ENCODE measurements at regions not wholly inside any gene's neighbourhood (a gene's known extent, or its start where the extent isn't known, plus 50 kb on each side); places are given as distances from the start of the nearest gene placed in this dataset.

- TF ChIP-seq CTCF (IDR thresholded peaks at IDR 0.05; ENCODE audit: low read depth, low read length, poor library complexity, severe bottlenecking), result no peak
- TF ChIP-seq EZH2phosphoT487 (IDR thresholded peaks at IDR 0.05; ENCODE audit: borderline replicate concordance, low read length), result no peak
These were observed 1455.3 kb downstream of the BRD1 start for GRCh38 chr22:48372390-48372789.
